ENCODE measurements at regions not wholly inside any gene's neighbourhood (a gene's known extent, or its start where the extent isn't known, plus 50 kb on each side); places are given as distances from the start of the nearest gene placed in this dataset.

- Histone ChIP-seq H3K4me2 (ENCODE audit: low read depth, low read length, poor library complexity, severe bottlenecking) (no peak overlapping the region), H3K36me3 (ENCODE audit: insufficient read depth, low read length) (no peaks in the 10 kb centered on the region), H3K9ac (ENCODE audit: low read length) (no peak overlapping the region), H3K79me2 (ENCODE audit: low read length) (no peaks in the 10 kb centered on the region), H3K9me3 (ENCODE audit: low read length) (peaks cover 7% of the 10 kb centered on the region; the same call in 1 of the 2 replicates), H3K4me3 (ENCODE audit: low read length) (no peak overlapping the region), H4K20me1 (ENCODE audit: insufficient read depth, low read depth, low read length) (no peaks in the 10 kb centered on the region), H3K4me1 (ENCODE audit: low read length) (no peaks in the 10 kb centered on the region), H3K27me3 (ENCODE audit: low read length) (no peaks in the 10 kb centered on the region), H3K27ac (ENCODE audit: low read length) (no peak overlapping the region), H3K9me2 (replicated peaks; ENCODE audit: insufficient read depth, low read length) (no peaks in the 10 kb centered on the region), H2AFZ (ENCODE audit: low read length) (no peak overlapping the region)
- no peak for DNase-seq
These were observed 1425.7 kb upstream of the SLC10A2 start for GRCh38 chr13:104491916-104492315.

GRCh38 chr13:104487006-104487405 lies 1420.8 kb upstream of the SLC10A2 start:
- Histone ChIP-seq H4K20me1 (ENCODE audit: insufficient read depth, low read depth, low read length) (no peaks in the 10 kb centered on the region), H3K4me1 (ENCODE audit: low read length) (no peaks in the 10 kb centered on the region), H3K4me3 (ENCODE audit: low read length) (no peak overlapping the region)

GRCh38 chr13:104485571-104485970 lies 1419.4 kb upstream of the SLC10A2 start:
- Histone ChIP-seq H3K36me3 (ENCODE audit: insufficient read depth, low read length) (no peaks in the 10 kb centered on the region), H3K4me1 (ENCODE audit: low read length) (no peaks in the 10 kb centered on the region), H3K79me2 (ENCODE audit: low read length) (no peaks in the 10 kb centered on the region), H4K20me1 (ENCODE audit: insufficient read depth, low read depth, low read length) (no peaks in the 10 kb centered on the region), H3K9me2 (replicated peaks; ENCODE audit: insufficient read depth, low read length) (no peaks in the 10 kb centered on the region), H3K27ac (ENCODE audit: low read length) (no peak overlapping the region), H3K9me3 (ENCODE audit: low read length) (peaks cover 20% of the 10 kb centered on the region), H3K27me3 (ENCODE audit: low read length) (no peaks in the 10 kb centered on the region), H3K4me2 (ENCODE audit: low read depth, low read length, poor library complexity, severe bottlenecking) (no peak overlapping the region), H2AFZ (ENCODE audit: low read length) (no peak overlapping the region), H3K4me3 (ENCODE audit: low read length) (no peak overlapping the region), H3K9ac (ENCODE audit: low read length) (no peak overlapping the region)
- DNase-seq = no peak

More at GRCh38 chr13:104487006-104487405, 1420.8 kb upstream of the SLC10A2 start:
- no peak for DNase-seq
- H3K36me3 ChIP-seq (ENCODE audit: insufficient read depth, low read length) = no peaks in the 10 kb centered on the region
- H3K4me2 ChIP-seq (ENCODE audit: low read depth, low read length, poor library complexity, severe bottlenecking) = no peak overlapping the region
- no peak overlapping the region for H3K27ac ChIP-seq (ENCODE audit: low read length)
- H3K9ac ChIP-seq (ENCODE audit: low read length) = no peak overlapping the region
- no peaks in the 10 kb centered on the region for H3K79me2 ChIP-seq (ENCODE audit: low read length)
- H3K9me3 ChIP-seq (ENCODE audit: low read length) = peaks cover 20% of the 10 kb centered on the region
- H2AFZ ChIP-seq (ENCODE audit: low read length) = no peak overlapping the region
- H3K27me3 ChIP-seq (ENCODE audit: low read length) = no peaks in the 10 kb centered on the region
- H3K9me2 ChIP-seq (replicated peaks; ENCODE audit: insufficient read depth, low read length) = no peaks in the 10 kb centered on the region

GRCh38 chr13:104483631-104484030 lies 1417.4 kb upstream of the SLC10A2 start:
- Histone ChIP-seq H2AFZ (ENCODE audit: low read length) (no peak overlapping the region), H3K79me2 (ENCODE audit: low read length) (no peaks in the 10 kb centered on the region), H3K9ac (ENCODE audit: low read length) (no peak overlapping the region), H4K20me1 (ENCODE audit: insufficient read depth, low read depth, low read length) (no peaks in the 10 kb centered on the region), H3K9me2 (replicated peaks; ENCODE audit: insufficient read depth, low read length) (no peaks in the 10 kb centered on the region), H3K9me3 (ENCODE audit: low read length) (peaks cover 33% of the 10 kb centered on the region), H3K27me3 (ENCODE audit: low read length) (no peaks in the 10 kb centered on the region), H3K4me2 (ENCODE audit: low read depth, low read length, poor library complexity, severe bottlenecking) (no peak overlapping the region), H3K36me3 (ENCODE audit: insufficient read depth, low read length) (no peaks in the 10 kb centered on the region), H3K27ac (ENCODE audit: low read length) (no peak overlapping the region), H3K4me1 (ENCODE audit: low read length) (no peaks in the 10 kb centered on the region), H3K4me3 (ENCODE audit: low read length) (no peak overlapping the region)
- no peak for DNase-seq

GRCh38 chr13:104477261-104477660 lies 1411.0 kb upstream of the SLC10A2 start:
- Histone ChIP-seq H3K27ac (ENCODE audit: low read length) (no peak overlapping the region), H3K9ac (ENCODE audit: low read length) (no peak overlapping the region), H3K4me3 (ENCODE audit: low read length) (no peak overlapping the region), H3K4me2 (ENCODE audit: low read depth, low read length, poor library complexity, severe bottlenecking) (no peak overlapping the region), H3K27me3 (ENCODE audit: low read length) (no peaks in the 10 kb centered on the region), H3K36me3 (ENCODE audit: insufficient read depth, low read length) (no peaks in the 10 kb centered on the region), H3K9me2 (replicated peaks; ENCODE audit: insufficient read depth, low read length) (no peaks in the 10 kb centered on the region), H2AFZ (ENCODE audit: low read length) (no peak overlapping the region), H4K20me1 (ENCODE audit: insufficient read depth, low read depth, low read length) (no peaks in the 10 kb centered on the region), H3K4me1 (ENCODE audit: low read length) (no peaks in the 10 kb centered on the region), H3K9me3 (ENCODE audit: low read length) (peaks cover 44% of the 10 kb centered on the region), H3K79me2 (ENCODE audit: low read length) (no peaks in the 10 kb centered on the region)
- no peak for DNase-seq

GRCh38 chr13:104473936-104474335 lies 1407.7 kb upstream of the SLC10A2 start:
- Histone ChIP-seq H3K4me1 (ENCODE audit: low read length) (no peaks in the 10 kb centered on the region), H3K4me3 (ENCODE audit: low read length) (no peak overlapping the region)

GRCh38 chr13:104466016-104466415 lies 1399.8 kb upstream of the SLC10A2 start:
- H3K36me3 ChIP-seq (ENCODE audit: insufficient read depth, low read length) = no peaks in the 10 kb centered on the region
- H3K79me2 ChIP-seq (ENCODE audit: low read length) = no peaks in the 10 kb centered on the region
- no peak overlapping the region for H3K27ac ChIP-seq (ENCODE audit: low read length)
- no peaks in the 10 kb centered on the region for H4K20me1 ChIP-seq (ENCODE audit: insufficient read depth, low read depth, low read length)
- no peaks in the 10 kb centered on the region for H3K4me1 ChIP-seq (ENCODE audit: low read length)
- no peak for DNase-seq
- H3K4me2 ChIP-seq (ENCODE audit: low read depth, low read length, poor library complexity, severe bottlenecking) = no peak overlapping the region
- H3K9ac ChIP-seq (ENCODE audit: low read length) = no peak overlapping the region
- H2AFZ ChIP-seq (ENCODE audit: low read length) = no peak overlapping the region
- H3K4me3 ChIP-seq (ENCODE audit: low read length) = no peak overlapping the region
- H3K9me3 ChIP-seq (ENCODE audit: low read length) = peaks cover 40% of the 10 kb centered on the region
- H3K9me2 ChIP-seq (replicated peaks; ENCODE audit: insufficient read depth, low read length) = no peaks in the 10 kb centered on the region
- no peaks in the 10 kb centered on the region for H3K27me3 ChIP-seq (ENCODE audit: low read length)

More at GRCh38 chr13:104473936-104474335, 1407.7 kb upstream of the SLC10A2 start:
- H3K9ac ChIP-seq (ENCODE audit: low read length) = no peak overlapping the region
- no peaks in the 10 kb centered on the region for H4K20me1 ChIP-seq (ENCODE audit: insufficient read depth, low read depth, low read length)
- no peaks in the 10 kb centered on the region for H3K36me3 ChIP-seq (ENCODE audit: insufficient read depth, low read length)
- no peak overlapping the region for H3K4me2 ChIP-seq (ENCODE audit: low read depth, low read length, poor library complexity, severe bottlenecking)
- H3K27me3 ChIP-seq (ENCODE audit: low read length) = no peaks in the 10 kb centered on the region
- no peak overlapping the region for H2AFZ ChIP-seq (ENCODE audit: low read length)
- H3K79me2 ChIP-seq (ENCODE audit: low read length) = no peaks in the 10 kb centered on the region
- no peak overlapping the region for H3K27ac ChIP-seq (ENCODE audit: low read length)
- peaks cover 47% of the 10 kb centered on the region for H3K9me3 ChIP-seq (ENCODE audit: low read length)
- no peak for DNase-seq
- no peaks in the 10 kb centered on the region for H3K9me2 ChIP-seq (replicated peaks; ENCODE audit: insufficient read depth, low read length)

- H3K9me3 ChIP-seq (ENCODE audit: low read length) = peaks cover 28% of the 10 kb centered on the region
- H3K9me2 ChIP-seq (replicated peaks; ENCODE audit: insufficient read depth, low read length) = no peaks in the 10 kb centered on the region
- no peak for DNase-seq
- H3K9ac ChIP-seq (ENCODE audit: low read length) = no peak overlapping the region
- H3K27me3 ChIP-seq (ENCODE audit: low read length) = no peaks in the 10 kb centered on the region
- H3K79me2 ChIP-seq (ENCODE audit: low read length) = no peaks in the 10 kb centered on the region
- H3K36me3 ChIP-seq (ENCODE audit: insufficient read depth, low read length) = no peaks in the 10 kb centered on the region
- no peak overlapping the region for H3K27ac ChIP-seq (ENCODE audit: low read length)
- H4K20me1 ChIP-seq (ENCODE audit: insufficient read depth, low read depth, low read length) = no peaks in the 10 kb centered on the region
- H3K4me2 ChIP-seq (ENCODE audit: low read depth, low read length, poor library complexity, severe bottlenecking) = no peak overlapping the region
- H3K4me1 ChIP-seq (ENCODE audit: low read length) = no peaks in the 10 kb centered on the region
- no peak overlapping the region for H2AFZ ChIP-seq (ENCODE audit: low read length)
- H3K4me3 ChIP-seq (ENCODE audit: low read length) = no peak overlapping the region
These were observed 1394.8 kb upstream of the SLC10A2 start for GRCh38 chr13:104461049-104461448.

- no peak overlapping the region for H3K4me2 ChIP-seq (ENCODE audit: low read depth, low read length, poor library complexity, severe bottlenecking)
- no peaks in the 10 kb centered on the region for H3K4me1 ChIP-seq (ENCODE audit: low read length)
- no peak overlapping the region for H3K9ac ChIP-seq (ENCODE audit: low read length)
- no peaks in the 10 kb centered on the region for H4K20me1 ChIP-seq (ENCODE audit: insufficient read depth, low read depth, low read length)
- H3K9me3 ChIP-seq (ENCODE audit: low read length) = peaks cover 24% of the 10 kb centered on the region
- no peaks in the 10 kb centered on the region for H3K27me3 ChIP-seq (ENCODE audit: low read length)
- DNase-seq = no peak
- H2AFZ ChIP-seq (ENCODE audit: low read length) = no peak overlapping the region
- no peak overlapping the region for H3K4me3 ChIP-seq (ENCODE audit: low read length)
- no peak overlapping the region for H3K27ac ChIP-seq (ENCODE audit: low read length)
- no peaks in the 10 kb centered on the region for H3K9me2 ChIP-seq (replicated peaks; ENCODE audit: insufficient read depth, low read length)
- H3K36me3 ChIP-seq (ENCODE audit: insufficient read depth, low read length) = no peaks in the 10 kb centered on the region
- H3K79me2 ChIP-seq (ENCODE audit: low read length) = no peaks in the 10 kb centered on the region
These were observed 1394.3 kb upstream of the SLC10A2 start for GRCh38 chr13:104460554-104460953.
